Smooth muscle cell (in vitro differentiated cells): ENCODE measurements at regions not wholly inside any gene's neighbourhood (a gene's known extent, or its start where the extent isn't known, plus 50 kb on each side); places are given as distances from the start of the nearest gene placed in this dataset.

Source experiments
- DNase-seq: peaks from one replicate; lab custom pipeline; 2025; ENCODE audit not compliant: unreplicated experiment; lab: John Stamatoyannopoulos, UW
- H2AFZ ChIP-seq: fragments of 200-600 bp; sonication (generic); 2 replicates; pipeline ENCODE4 v1.6.0; 2016; ENCODE audit warnings: antibody characterized with exemption, low read depth, mild to moderate bottlenecking
- H3F3A ChIP-seq: fragments of 200-600 bp; sonication (generic); 2 replicates; pipeline ENCODE4 v1.6.0; 2017; ENCODE audit warnings: antibody characterized with exemption, low read depth
- H3K27ac ChIP-seq: fragments of 200-600 bp; sonication (generic); 2 replicates; pipeline ENCODE4 v1.5.1; 2016; ENCODE audit warnings: low read depth, mild to moderate bottlenecking
- H3K27me3 ChIP-seq: fragments of 200-600 bp; sonication (generic); 2 replicates; pipeline ENCODE4 v1.6.1; 2016; ENCODE audit warnings: low read depth, mild to moderate bottlenecking
- H3K36me3 ChIP-seq: fragments of 200-600 bp; sonication (generic); 2 replicates; pipeline ENCODE4 v1.5.1; 2016; ENCODE audit warnings: low read depth
- H3K4me1 ChIP-seq: fragments of 200-600 bp; sonication (generic); 2 replicates; pipeline ENCODE4 v1.5.1; 2016; ENCODE audit warnings: low read depth
- H3K4me2 ChIP-seq: fragments of 200-600 bp; sonication (generic); 2 replicates; pipeline ENCODE4 v1.6.0; 2016; ENCODE audit warnings: mild to moderate bottlenecking
- H3K4me3 ChIP-seq: fragments of 200-600 bp; sonication (generic); 2 replicates; pipeline ENCODE4 v1.5.1; 2016; ENCODE audit warnings: mild to moderate bottlenecking
- H3K79me2 ChIP-seq: fragments of 200-600 bp; sonication (generic); 2 replicates; pipeline ENCODE4 v1.6.0; 2016; ENCODE audit warnings: low read depth, mild to moderate bottlenecking
- H3K9ac ChIP-seq: fragments of 200-600 bp; sonication (generic); 2 replicates; pipeline ENCODE4 v1.6.0; 2016; ENCODE audit warnings: low read depth
- H3K9me3 ChIP-seq: fragments of 200-600 bp; sonication (generic); replicated peaks from 2 replicates; pipeline ENCODE4 v1.5.1; 2016; ENCODE audit warnings: low read depth
- H4K20me1 ChIP-seq: fragments of 200-600 bp; sonication (generic); 2 replicates; pipeline ENCODE4 v1.6.0; 2016; ENCODE audit warnings: low read depth
- WGBS: methylation state at CpG from one replicate; pipeline ENCODE4 v1.1.7; 2016; ENCODE audit warnings: low lambda C conversion rate; 5-methylcytosine and 5-hydroxymethylcytosine counted together
- TF ChIP-seq, protein P1 (sequence below): fragments of 200-600 bp; sonication (generic); IDR thresholded peaks from 2 replicates; pipeline ENCODE4 v1.5.1; 2017; ENCODE audit warnings: borderline replicate concordance, mild to moderate bottlenecking, antibody characterized with exemption; ENCODE audit not compliant: insufficient read depth, poor library complexity, severe bottlenecking

DNA sequence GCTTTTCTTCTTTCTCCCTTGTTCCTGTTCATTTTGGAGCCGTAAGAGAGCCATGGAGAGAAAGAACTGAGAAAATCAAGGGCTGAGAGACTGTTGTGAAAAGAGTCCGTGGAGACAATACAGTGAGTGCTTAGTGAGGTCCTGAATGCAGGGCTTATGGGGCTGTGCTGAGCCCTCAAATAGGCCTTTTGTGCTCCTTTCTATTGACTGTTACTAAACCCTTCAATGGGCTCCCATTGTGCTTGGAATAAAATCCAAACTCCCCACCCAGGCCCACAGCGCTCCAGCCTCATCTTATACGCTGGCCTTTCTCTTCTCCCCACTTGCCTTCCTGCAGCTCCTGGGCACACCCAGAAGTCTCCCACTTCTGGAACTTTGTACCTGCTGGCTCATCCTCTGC lies 243.1 kb upstream of the HABP2 start:
- 92% methylated on average over 4 of the region's 4 CpGs for WGBS
- Histone ChIP-seq H3K9me3 (no peaks in the 10 kb centered on the region), H3F3A (no peaks in the 10 kb centered on the region), H2AFZ (no peak overlapping the region), H4K20me1 (no peaks in the 10 kb centered on the region), H3K27me3 (no peaks in the 10 kb centered on the region), H3K9ac (no peak overlapping the region), H3K36me3 (no peaks in the 10 kb centered on the region), H3K79me2 (no peaks in the 10 kb centered on the region), H3K4me3 (no peak overlapping the region), H3K4me1 (peaks cover 37% of the 10 kb centered on the region), H3K4me2 (no peak overlapping the region), H3K27ac (no peak overlapping the region)
- no peak for DNase-seq
- TF ChIP-seq, protein P1, sequence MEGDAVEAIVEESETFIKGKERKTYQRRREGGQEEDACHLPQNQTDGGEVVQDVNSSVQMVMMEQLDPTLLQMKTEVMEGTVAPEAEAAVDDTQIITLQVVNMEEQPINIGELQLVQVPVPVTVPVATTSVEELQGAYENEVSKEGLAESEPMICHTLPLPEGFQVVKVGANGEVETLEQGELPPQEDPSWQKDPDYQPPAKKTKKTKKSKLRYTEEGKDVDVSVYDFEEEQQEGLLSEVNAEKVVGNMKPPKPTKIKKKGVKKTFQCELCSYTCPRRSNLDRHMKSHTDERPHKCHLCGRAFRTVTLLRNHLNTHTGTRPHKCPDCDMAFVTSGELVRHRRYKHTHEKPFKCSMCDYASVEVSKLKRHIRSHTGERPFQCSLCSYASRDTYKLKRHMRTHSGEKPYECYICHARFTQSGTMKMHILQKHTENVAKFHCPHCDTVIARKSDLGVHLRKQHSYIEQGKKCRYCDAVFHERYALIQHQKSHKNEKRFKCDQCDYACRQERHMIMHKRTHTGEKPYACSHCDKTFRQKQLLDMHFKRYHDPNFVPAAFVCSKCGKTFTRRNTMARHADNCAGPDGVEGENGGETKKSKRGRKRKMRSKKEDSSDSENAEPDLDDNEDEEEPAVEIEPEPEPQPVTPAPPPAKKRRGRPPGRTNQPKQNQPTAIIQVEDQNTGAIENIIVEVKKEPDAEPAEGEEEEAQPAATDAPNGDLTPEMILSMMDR, result no peak

DNA sequence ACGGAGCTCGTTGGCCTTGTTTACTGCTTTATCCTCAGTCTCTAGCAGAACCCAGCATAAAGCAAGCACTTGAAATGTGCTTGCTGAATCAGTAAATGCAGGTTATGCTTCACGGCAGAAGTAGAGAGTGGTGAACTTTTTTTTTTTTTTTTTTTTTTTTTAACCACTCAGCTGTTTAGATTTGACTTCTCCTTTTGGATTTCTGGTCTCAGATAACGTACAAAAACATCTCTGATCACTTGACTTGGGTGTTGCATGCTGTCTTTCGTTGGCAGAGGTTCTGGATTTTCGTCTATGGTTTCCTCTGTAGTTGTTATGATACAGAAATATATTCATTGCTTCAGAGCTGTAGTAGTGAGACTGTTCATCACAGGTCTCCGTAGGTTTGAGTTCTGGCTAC lies 242.5 kb upstream of the HABP2 start:
- DNase-seq, result no peak
- Histone ChIP-seq H3K36me3 (no peaks in the 10 kb centered on the region), H3K4me2 (no peak overlapping the region), H3K4me1 (peaks cover 35% of the 10 kb centered on the region), H3K9me3 (no peaks in the 10 kb centered on the region), H3K27me3 (no peaks in the 10 kb centered on the region), H2AFZ (no peak overlapping the region), H4K20me1 (no peaks in the 10 kb centered on the region), H3K4me3 (no peak overlapping the region), H3F3A (no peaks in the 10 kb centered on the region), H3K27ac (no peak overlapping the region), H3K79me2 (no peaks in the 10 kb centered on the region), H3K9ac (no peak overlapping the region)
- WGBS, result 77% methylated on average over 7 of the region's 7 CpGs
- TF ChIP-seq, protein P1, result no peak

DNA sequence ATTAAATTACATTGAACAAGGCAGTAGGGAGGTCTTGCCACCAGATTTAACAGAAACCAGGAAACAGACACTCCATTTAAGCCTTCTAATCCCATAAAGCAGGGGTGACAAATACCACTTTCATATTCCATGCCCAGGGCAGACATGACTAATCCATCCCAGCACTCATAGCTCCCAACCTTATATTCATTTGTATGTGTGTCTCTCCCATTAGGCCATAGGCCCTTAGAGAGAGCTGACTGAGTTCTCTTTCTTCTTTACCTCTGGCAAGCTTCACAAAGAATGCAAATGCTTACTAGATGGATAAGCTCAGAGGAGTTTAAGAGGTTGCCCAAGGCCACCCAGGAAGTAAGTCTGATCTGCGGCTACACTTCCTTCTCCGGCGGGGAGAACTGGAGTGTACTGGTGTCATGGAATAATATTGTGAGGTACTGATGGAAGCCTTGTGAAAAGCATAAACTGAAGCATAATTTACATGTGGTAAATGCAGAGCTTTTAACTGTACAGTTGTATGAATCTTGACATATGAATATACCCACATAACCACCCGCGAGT lies 239.7 kb upstream of the HABP2 start:
- Histone ChIP-seq H3K79me2 (no peaks in the 10 kb centered on the region), H3K9ac (no peak overlapping the region), H3F3A (no peaks in the 10 kb centered on the region), H3K27ac (no peak overlapping the region), H3K4me1 (peaks cover 31% of the 10 kb centered on the region), H3K4me2 (no peak overlapping the region), H3K4me3 (no peak overlapping the region), H4K20me1 (no peaks in the 10 kb centered on the region), H3K27me3 (no peaks in the 10 kb centered on the region), H3K36me3 (no peaks in the 10 kb centered on the region), H2AFZ (no peak overlapping the region), H3K9me3 (no peaks in the 10 kb centered on the region)
- TF ChIP-seq, protein P1, result no peak
- WGBS, result 92% methylated on average over 5 of the region's 5 CpGs
- DNase-seq, result no peak

DNA sequence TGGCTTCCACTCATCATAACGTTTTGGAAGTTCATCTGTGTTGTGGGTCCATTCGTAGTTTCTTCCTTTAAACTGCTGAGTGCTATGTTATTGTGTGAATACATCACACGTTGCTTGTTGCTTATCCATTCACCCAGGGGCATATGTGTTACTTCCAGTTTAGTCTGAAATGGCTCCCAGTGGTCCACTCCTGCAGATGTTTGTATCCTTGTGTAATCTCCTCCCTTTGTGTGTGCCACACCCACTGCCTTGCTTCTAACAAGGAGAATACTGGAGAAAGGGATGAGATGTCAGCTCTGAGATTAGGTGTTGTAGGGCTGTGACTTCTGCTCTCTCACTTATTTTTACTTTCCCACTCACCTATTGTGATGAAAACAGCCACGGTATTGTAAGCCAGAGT lies 239.1 kb upstream of the HABP2 start:
- no peaks in the 10 kb centered on the region for H3K27me3 ChIP-seq
- no peaks in the 10 kb centered on the region for H3K9me3 ChIP-seq
- H3K4me3 ChIP-seq, result no peak overlapping the region
- 89% methylated on average over 4 of the region's 4 CpGs for WGBS
- H3K36me3 ChIP-seq, result no peaks in the 10 kb centered on the region
- H3K4me2 ChIP-seq, result no peak overlapping the region
- no peaks in the 10 kb centered on the region for H3K79me2 ChIP-seq
- DNase-seq, result no peak
- no peak overlapping the region for H3K27ac ChIP-seq
- TF ChIP-seq, protein P1, result no peak
- H2AFZ ChIP-seq, result no peak overlapping the region
- H3K4me1 ChIP-seq, result peaks cover 27% of the 10 kb centered on the region
- H3F3A ChIP-seq, result no peaks in the 10 kb centered on the region
- no peak overlapping the region for H3K9ac ChIP-seq
- no peaks in the 10 kb centered on the region for H4K20me1 ChIP-seq
